ENCODE measurements at regions not wholly inside any gene's neighbourhood (a gene's known extent, or its start where the extent isn't known, plus 50 kb on each side); places are given as distances from the start of the nearest gene placed in this dataset.

GRCh38 chr2:163834841-163835240 lies 99.0 kb upstream of the FIGN start:
- DNase-seq, result no peak

DNA sequence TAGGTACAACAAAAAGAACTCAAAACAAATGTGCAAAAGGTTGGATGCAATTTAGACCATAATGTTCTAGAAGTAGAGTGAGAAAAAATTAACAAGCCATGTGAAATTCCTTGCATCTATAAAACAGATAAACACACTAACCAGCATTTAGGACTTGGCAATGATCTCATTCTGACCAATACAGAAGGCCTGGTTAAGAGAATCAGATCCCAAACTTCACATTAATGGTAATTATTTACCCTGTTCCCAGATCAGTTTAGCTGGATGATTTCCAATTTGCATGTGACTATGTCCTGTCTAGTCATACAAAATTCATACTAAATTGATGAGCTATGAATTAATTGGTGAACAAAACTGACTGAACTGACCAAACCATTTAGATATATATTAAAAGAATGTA lies 98.4 kb upstream of the FIGN start:
- DNase-seq, result no peak

GRCh38 chr2:163828771-163829170 lies 93.0 kb upstream of the FIGN start:
- DNase-seq, result no peak

GRCh38 chr2:163822033-163822432 lies 86.2 kb upstream of the FIGN start:
- DNase-seq, result no peak

DNA sequence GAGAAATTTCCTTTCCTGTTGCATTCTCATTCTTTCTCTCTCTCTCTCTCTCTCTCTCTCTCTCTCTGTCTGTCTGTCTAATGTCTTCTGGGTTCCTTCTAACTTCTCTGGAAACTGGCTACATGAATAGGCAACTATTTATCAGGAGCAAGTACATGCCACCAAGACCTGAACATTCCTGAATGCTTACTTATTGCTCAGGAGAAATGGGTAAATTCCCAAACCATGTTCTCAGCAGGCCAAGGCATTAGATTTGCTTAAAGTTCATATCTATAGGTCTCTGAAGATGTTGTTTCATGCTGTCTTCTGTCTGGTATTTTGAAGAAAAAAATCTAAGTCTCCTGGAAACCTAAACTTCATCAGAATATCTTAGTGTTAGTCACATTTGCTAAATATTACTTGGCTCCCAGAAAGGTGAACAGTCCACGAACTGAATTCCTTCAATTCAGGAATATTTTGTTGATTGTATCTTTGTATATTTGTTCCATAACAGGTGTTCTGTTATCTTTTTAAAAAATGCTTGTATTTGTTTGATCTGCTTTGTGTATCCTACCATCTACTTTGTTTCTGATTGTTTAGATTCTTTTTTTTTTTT lies 77.2 kb upstream of the FIGN start:
- DNase-seq, result no peak

DNA sequence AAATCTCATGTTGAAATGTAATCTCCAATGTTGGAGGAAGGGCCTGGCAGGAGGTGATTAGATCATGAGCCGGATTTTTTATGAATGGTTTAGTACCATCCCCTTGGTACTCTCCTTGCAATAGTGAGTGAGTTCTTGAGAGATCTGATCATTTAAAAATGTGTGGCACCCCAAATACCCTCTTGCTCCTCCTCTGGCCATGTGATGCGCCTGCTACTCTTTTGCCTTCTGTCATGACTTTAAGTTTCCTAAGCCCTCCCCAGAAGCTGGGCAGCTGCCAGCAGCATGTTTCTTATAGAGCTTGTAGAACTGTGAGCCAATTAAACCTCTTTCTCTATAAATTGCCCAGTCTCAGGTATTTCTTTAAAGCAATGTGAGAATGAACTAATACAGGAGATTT lies 72.6 kb upstream of the FIGN start:
- DNase-seq, result no peak

GRCh38 chr2:163802284-163802683 lies 66.5 kb upstream of the FIGN start:
- DNase-seq, result no peak

- no peak for DNase-seq
Observed at GRCh38 chr2:163801486-163801885, 65.7 kb upstream of the FIGN start.

- DNase-seq, result peak; percentile 58
Observed at GRCh38 chr2:163800951-163801381, 65.2 kb upstream of the FIGN start.

DNA sequence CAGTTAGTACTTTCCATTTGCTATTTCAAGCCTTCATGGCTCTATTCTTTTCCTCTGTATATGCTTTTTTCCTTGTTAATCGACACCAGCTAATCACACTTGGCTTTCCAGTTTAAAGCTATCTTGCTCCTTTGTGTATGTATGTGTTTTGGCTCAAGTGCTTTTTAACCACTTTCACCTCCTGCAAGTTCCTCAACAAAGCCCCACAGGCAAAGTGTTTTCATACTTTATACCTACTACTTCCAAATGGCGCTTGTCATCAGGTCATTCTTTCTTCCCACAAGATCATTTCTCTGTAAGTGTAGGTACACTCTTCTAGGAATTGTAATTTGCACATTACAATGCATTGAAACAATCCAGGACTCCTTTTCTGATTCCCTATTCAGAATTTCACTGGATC lies 64.0 kb upstream of the FIGN start:
- DNase-seq, result no peak

GRCh38 chr2:163794635-163795034 lies 58.8 kb upstream of the FIGN start:
- no peak for DNase-seq

Measured in muscle of arm (tissue), 1 donor.